GM19035 (cell line): ENCODE measurements at regions not wholly inside any gene's neighbourhood (a gene's known extent, or its start where the extent isn't known, plus 50 kb on each side); places are given as distances from the start of the nearest gene placed in this dataset.

Experiments used
- ATAC-seq: cut with Tn5 transposase; IDR thresholded peaks from one replicate; pipeline ENCODE4 v1.9.1; 2021; ENCODE audit not compliant: unreplicated experiment

GRCh38 chr13:40026741-40027140 lies 371.3 kb downstream of the COG6 start:
- ATAC-seq, result peak; percentile 40

- ATAC-seq, result no peak
Observed at GRCh38 chr13:40028446-40028845, 373.0 kb downstream of the COG6 start.

GRCh38 chr13:40031031-40031430 lies 375.6 kb downstream of the COG6 start:
- ATAC-seq, result no peak

GRCh38 chr13:40039061-40039460 lies 383.6 kb downstream of the COG6 start:
- no peak for ATAC-seq

GRCh38 chr13:40042991-40043390 lies 387.5 kb downstream of the COG6 start:
- no peak for ATAC-seq

GRCh38 chr13:40043764-40044163 lies 388.3 kb downstream of the COG6 start:
- no peak for ATAC-seq

- ATAC-seq, result peak; percentile 84
Observed at GRCh38 chr13:40047322-40047771, 391.9 kb downstream of the COG6 start.

GRCh38 chr13:40048551-40048950 lies 393.1 kb downstream of the COG6 start:
- no peak for ATAC-seq

GRCh38 chr13:40052954-40053353 lies 397.5 kb downstream of the COG6 start:
- no peak for ATAC-seq

GRCh38 chr13:40053401-40053800 lies 397.9 kb downstream of the COG6 start:
- no peak for ATAC-seq

GRCh38 chr13:40054422-40054821 lies 399.0 kb downstream of the COG6 start:
- ATAC-seq, result peak; percentile 44

GRCh38 chr13:40056898-40057619 lies 401.6 kb downstream of the COG6 start:
- no peak for ATAC-seq

GRCh38 chr13:40058757-40059236 lies 403.3 kb downstream of the COG6 start:
- ATAC-seq, result peak; percentile 45

GRCh38 chr13:40059540-40060232 lies 404.2 kb downstream of the COG6 start:
- ATAC-seq, result peak; percentile 34

- ATAC-seq, result peak; percentile 73
Observed at GRCh38 chr13:40060296-40061007, 405.0 kb downstream of the COG6 start.

- ATAC-seq, result no peak
Observed at GRCh38 chr13:40061466-40062450, 406.3 kb downstream of the COG6 start.

- no peak for ATAC-seq
Observed at GRCh38 chr13:40063278-40063698, 407.8 kb downstream of the COG6 start.

GRCh38 chr13:40063703-40064102 lies 408.2 kb downstream of the COG6 start:
- no peak for ATAC-seq

GRCh38 chr13:40064154-40065097 lies 409.0 kb downstream of the COG6 start:
- no peak for ATAC-seq
